CD8-positive, alpha-beta memory T cell (primary cell): ENCODE measurements at regions not wholly inside any gene's neighbourhood (a gene's known extent, or its start where the extent isn't known, plus 50 kb on each side); places are given as distances from the start of the nearest gene placed in this dataset.
A peak's percentile ranks its signal among the peaks of the same experiment; 100 is the strongest.

Experiments used
- CTCF ChIA-PET: fragments of 350-600 bp; sonication (Branson Sonifier 250); formaldehyde crosslinking; loops from one replicate; lab custom pipeline; 2021; ENCODE audit warnings: antibody characterized with exemption; lab: Charles Lee
- POLR2A ChIA-PET: fragments of 350-600 bp; sonication (Branson Sonifier 250); formaldehyde crosslinking; loops from one replicate; lab custom pipeline; 2021; ENCODE audit warnings: antibody characterized with exemption; lab: Charles Lee
- DNase-seq, 5 donors: peaks; one replicate each; pipeline versions ENCODE4 v3.0.0 to v3.0.0-alpha.2; 2020 to 2022; ENCODE audit warnings: mixed read lengths in 1 of 5
- H3K27ac ChIP-seq: one replicate; pipeline ENCODE4 v1.7.0; 2013; ENCODE audit warnings: low read depth, mild to moderate bottlenecking, low read length, moderate library complexity
- H3K27me3 ChIP-seq: 2 replicates; pipeline ENCODE4 v1.7.0; 2013; ENCODE audit warnings: low read length, mild to moderate bottlenecking; ENCODE audit not compliant: insufficient read depth, poor library complexity, severe bottlenecking
- H3K36me3 ChIP-seq: 2 replicates; pipeline ENCODE4 v1.7.0; 2013; ENCODE audit warnings: mild to moderate bottlenecking, low read length, moderate library complexity; ENCODE audit not compliant: insufficient read depth
- H3K4me1 ChIP-seq: 2 replicates; pipeline ENCODE4 v1.7.0; 2013; ENCODE audit warnings: mild to moderate bottlenecking, low read length, moderate library complexity; ENCODE audit not compliant: insufficient read depth
- H3K4me3 ChIP-seq: 2 replicates; pipeline ENCODE4 v1.7.0; 2013; ENCODE audit warnings: mild to moderate bottlenecking, low read length
- H3K9me3 ChIP-seq: 2 replicates; pipeline ENCODE4 v1.7.0; 2013; ENCODE audit warnings: mild to moderate bottlenecking, low read length
- H3K27ac Mint-ChIP-seq, 8 donors: one replicate each; pipeline ENCODE4 v1.8.0; 2020 to 2021; ENCODE audit warnings: mixed read lengths in 8 of 8, mild to moderate bottlenecking in 6 of 8, inconsistent platforms in 3 of 8, moderate library complexity in 3 of 8
- H3K27me3 Mint-ChIP-seq, 2 donors: one replicate each; pipeline ENCODE4 v1.8.0; 2020 to 2021; ENCODE audit warnings: mixed read lengths in 2 of 2, mild to moderate bottlenecking in 1 of 2, moderate library complexity in 1 of 2
- H3K36me3 Mint-ChIP-seq, 3 donors: one replicate each; pipeline ENCODE4 v1.8.0; 2020 to 2021; ENCODE audit warnings: mixed read lengths in 3 of 3, inconsistent platforms in 1 of 3, mild to moderate bottlenecking in 1 of 3
- H3K4me1 Mint-ChIP-seq, 3 donors: one replicate each; pipeline ENCODE4 v1.8.0; 2020 to 2021; ENCODE audit warnings: mixed read lengths in 3 of 3, inconsistent platforms in 1 of 3, mild to moderate bottlenecking in 1 of 3
- H3K4me3 Mint-ChIP-seq, 7 donors: one replicate each; pipeline ENCODE4 v1.8.0; 2020 to 2021; ENCODE audit warnings: mixed read lengths in 7 of 7, mild to moderate bottlenecking in 6 of 7, moderate library complexity in 4 of 7, inconsistent platforms in 2 of 7
- H3K9me3 Mint-ChIP-seq, 5 donors: one replicate each; pipeline ENCODE4 v1.8.0; 2020 to 2022; ENCODE audit warnings: mixed read lengths in 5 of 5, mild to moderate bottlenecking in 3 of 5, moderate library complexity in 2 of 5, inconsistent platforms in 1 of 5

DNA sequence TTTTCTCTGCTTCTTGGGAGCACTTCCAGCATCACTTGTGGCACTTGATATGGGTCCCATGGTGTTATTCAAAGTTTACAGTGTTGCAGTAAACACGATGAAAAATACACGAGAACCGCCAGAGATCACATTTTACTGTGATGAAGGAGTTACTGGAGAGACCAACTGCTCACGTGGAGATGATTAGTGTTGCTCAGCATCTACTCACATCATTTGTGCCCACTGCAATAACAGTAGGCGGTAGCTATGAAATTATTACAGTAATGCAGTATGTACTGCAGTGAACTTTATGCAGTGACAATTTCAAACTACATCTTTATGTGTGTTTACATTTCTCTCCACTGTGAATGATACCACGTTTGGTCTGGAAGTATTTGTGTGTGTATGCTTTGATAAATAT, 93.5 kb downstream of the SLC4A3 start:
- H3K4me1 ChIP-seq, result no peaks in the 10 kb centered on the region
- H3K27ac Mint-ChIP-seq, result no peak overlapping the region
- no peaks in the 10 kb centered on the region for H3K27me3 ChIP-seq
- H3K27ac ChIP-seq, result no peak overlapping the region
- ChIA-PET POLR2A (no interaction called here), CTCF (no interaction called here)
- no peak for DNase-seq
- no peaks in the 10 kb centered on the region for H3K36me3 Mint-ChIP-seq
- no peaks in the 10 kb centered on the region for H3K4me1 Mint-ChIP-seq
- no peak overlapping the region for H3K4me3 ChIP-seq
- no peaks in the 10 kb centered on the region for H3K36me3 ChIP-seq
- no peak overlapping the region for H3K4me3 Mint-ChIP-seq
- H3K27me3 Mint-ChIP-seq, result peaks cover 9 to 20% of the 10 kb centered on the region in 2 donors
- no peaks in the 10 kb centered on the region for H3K9me3 Mint-ChIP-seq
- no peaks in the 10 kb centered on the region for H3K9me3 ChIP-seq

GRCh38 chr2:219722276-219722879, 94.9 kb downstream of the SLC4A3 start:
- no peaks in the 10 kb centered on the region for H3K4me1 Mint-ChIP-seq
- DNase-seq, result no peak
- H3K27ac Mint-ChIP-seq, result no peak overlapping the region
- Histone ChIP-seq H3K27ac (no peak overlapping the region), H3K27me3 (no peaks in the 10 kb centered on the region), H3K36me3 (no peaks in the 10 kb centered on the region), H3K4me1 (no peaks in the 10 kb centered on the region), H3K9me3 (no peaks in the 10 kb centered on the region), H3K4me3 (no peak overlapping the region)
- POLR2A ChIA-PET, result no interaction called here
- H3K36me3 Mint-ChIP-seq, result peaks cover 0 to 3% (median 0%) of the 10 kb centered on the region in 3 donors
- H3K4me3 Mint-ChIP-seq, result no peak overlapping the region
- H3K9me3 Mint-ChIP-seq, result no peaks in the 10 kb centered on the region
- peaks cover 9 to 30% of the 10 kb centered on the region in 2 donors for H3K27me3 Mint-ChIP-seq
- CTCF ChIA-PET, result no interaction called here

DNA sequence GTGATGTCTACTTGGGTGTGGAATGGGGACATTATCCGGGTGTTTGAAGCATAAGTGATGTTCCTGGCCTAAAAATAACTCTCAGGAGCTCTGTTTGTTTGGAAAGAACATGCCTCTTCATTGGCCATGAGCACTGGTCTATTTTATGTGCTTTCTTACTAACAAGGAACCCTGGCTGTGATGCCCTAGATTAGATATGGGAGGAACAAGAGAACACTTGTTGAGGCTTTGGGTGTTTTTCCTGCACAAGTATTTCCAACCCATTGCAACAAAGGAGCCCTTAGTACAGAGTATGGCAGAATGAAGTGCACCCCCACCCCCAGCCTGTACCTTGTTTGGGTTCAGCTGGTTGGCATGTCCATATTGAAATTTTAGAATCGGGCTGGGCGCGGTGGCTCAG, 95.9 kb downstream of the SLC4A3 start:
- H3K36me3 Mint-ChIP-seq, result peaks cover 0 to 3% (median 0%) of the 10 kb centered on the region in 3 donors

GRCh38 chr2:219724628-219725027, 97.2 kb downstream of the SLC4A3 start:
- no peak for DNase-seq
- H3K4me1 ChIP-seq, result no peaks in the 10 kb centered on the region
- H3K9me3 ChIP-seq, result no peaks in the 10 kb centered on the region
- ChIA-PET POLR2A (no interaction called here), CTCF (no interaction called here)
- peaks cover 0 to 3% (median 0%) of the 10 kb centered on the region in 3 donors for H3K36me3 Mint-ChIP-seq
- no peak overlapping the region for H3K27ac Mint-ChIP-seq
- H3K4me3 ChIP-seq, result no peak overlapping the region
- H3K36me3 ChIP-seq, result no peaks in the 10 kb centered on the region
- peaks cover 7 to 28% of the 10 kb centered on the region in 2 donors for H3K27me3 Mint-ChIP-seq
- H3K4me1 Mint-ChIP-seq, result no peaks in the 10 kb centered on the region
- H3K9me3 Mint-ChIP-seq, result no peaks in the 10 kb centered on the region
- H3K4me3 Mint-ChIP-seq, result no peak overlapping the region
- no peaks in the 10 kb centered on the region for H3K27me3 ChIP-seq
- H3K27ac ChIP-seq, result no peak overlapping the region

More for the DNA sequence above, 95.9 kb downstream of the SLC4A3 start:
- Histone ChIP-seq H3K27ac (no peak overlapping the region), H3K27me3 (no peaks in the 10 kb centered on the region), H3K36me3 (no peaks in the 10 kb centered on the region), H3K4me1 (no peaks in the 10 kb centered on the region), H3K4me3 (no peak overlapping the region), H3K9me3 (no peaks in the 10 kb centered on the region)
- Mint-ChIP-seq H3K9me3 (no peaks in the 10 kb centered on the region), H3K4me3 (no peak overlapping the region), H3K27me3 (peaks cover 9 to 34% of the 10 kb centered on the region in 2 donors), H3K27ac (no peak overlapping the region), H3K4me1 (no peaks in the 10 kb centered on the region)
- ChIA-PET CTCF (no interaction called here), POLR2A (no interaction called here)
- DNase-seq, result no peak

DNA sequence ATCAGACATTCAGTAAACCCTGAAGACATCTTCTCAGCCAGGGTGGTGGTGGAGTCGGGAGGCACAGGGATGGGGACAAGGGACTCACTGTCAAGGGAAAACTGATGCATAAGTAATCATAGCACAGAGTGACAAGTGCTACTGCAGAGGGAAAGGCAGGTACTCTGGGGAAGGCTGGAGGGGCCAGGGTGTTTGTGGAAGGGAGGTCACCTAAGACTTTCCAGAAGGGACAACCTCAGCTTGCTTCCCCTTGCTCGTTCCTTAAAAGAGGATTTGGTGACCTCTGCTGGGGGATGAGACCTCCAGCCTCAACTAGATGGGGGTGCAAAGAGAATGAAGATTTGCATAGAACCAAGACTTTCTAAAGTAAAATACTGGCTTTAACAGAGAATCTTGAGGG, 99.5 kb downstream of the SLC4A3 start:
- Mint-ChIP-seq H3K4me3 (no peak overlapping the region), H3K9me3 (no peaks in the 10 kb centered on the region), H3K4me1 (no peaks in the 10 kb centered on the region), H3K36me3 (peaks cover 0 to 3% (median 0%) of the 10 kb centered on the region in 3 donors), H3K27ac (peak overlapping the region in 1 of 8 donors; percentile 39), H3K27me3 (peaks cover 9 to 28% of the 10 kb centered on the region in 2 donors)
- H3K9me3 ChIP-seq, result no peaks in the 10 kb centered on the region
- H3K27me3 ChIP-seq, result no peaks in the 10 kb centered on the region
- H3K4me1 ChIP-seq, result no peaks in the 10 kb centered on the region
- H3K36me3 ChIP-seq, result no peaks in the 10 kb centered on the region
- no peak overlapping the region for H3K4me3 ChIP-seq
- ChIA-PET POLR2A (no interaction called here), CTCF (no interaction called here)
- DNase-seq, result no peak
- H3K27ac ChIP-seq, result no peak overlapping the region

- DNase-seq, result no peak
- peaks cover 0 to 3% (median 0%) of the 10 kb centered on the region in 3 donors for H3K36me3 Mint-ChIP-seq
- Histone ChIP-seq H3K4me3 (no peak overlapping the region), H3K36me3 (no peaks in the 10 kb centered on the region), H3K9me3 (no peaks in the 10 kb centered on the region), H3K4me1 (no peaks in the 10 kb centered on the region), H3K27ac (no peak overlapping the region), H3K27me3 (no peaks in the 10 kb centered on the region)
- H3K4me1 Mint-ChIP-seq, result no peaks in the 10 kb centered on the region
- CTCF ChIA-PET, result no interaction called here
- H3K27me3 Mint-ChIP-seq, result peaks cover 9 to 28% of the 10 kb centered on the region in 2 donors
- no peak overlapping the region for H3K4me3 Mint-ChIP-seq
- H3K9me3 Mint-ChIP-seq, result no peaks in the 10 kb centered on the region
- no peak overlapping the region for H3K27ac Mint-ChIP-seq
- POLR2A ChIA-PET, result no interaction called here
These were observed 100.5 kb downstream of the SLC4A3 start for GRCh38 chr2:219727771-219728429.

DNA sequence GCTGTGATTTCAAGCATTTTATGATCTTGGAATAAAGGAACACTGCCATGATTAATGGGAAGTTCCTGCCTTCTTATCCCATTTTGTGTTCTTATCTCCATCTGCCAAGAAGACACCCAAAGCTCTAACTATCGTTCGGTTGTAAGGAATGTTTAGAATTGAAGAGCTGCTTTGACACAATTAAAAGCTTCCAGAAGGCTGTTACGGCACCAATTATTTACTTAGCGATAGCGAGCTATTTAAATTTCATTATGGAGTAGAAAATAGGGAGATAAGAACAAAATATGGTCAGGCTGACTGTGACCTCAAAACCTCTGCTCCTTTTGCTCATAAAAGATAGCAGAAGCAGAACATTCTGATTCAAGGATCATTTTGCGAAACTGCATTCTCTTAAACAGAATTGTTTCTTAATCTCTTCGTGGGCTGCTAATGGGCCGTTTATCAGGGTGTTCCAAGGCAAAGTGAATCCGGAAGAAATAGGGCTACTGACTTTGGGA, 101.6 kb downstream of the SLC4A3 start:
- Histone ChIP-seq H3K27me3 (no peaks in the 10 kb centered on the region), H3K4me3 (no peak overlapping the region), H3K9me3 (no peaks in the 10 kb centered on the region), H3K27ac (no peak overlapping the region), H3K36me3 (no peaks in the 10 kb centered on the region), H3K4me1 (no peaks in the 10 kb centered on the region)
- CTCF ChIA-PET, result no interaction called here
- Mint-ChIP-seq H3K9me3 (no peaks in the 10 kb centered on the region), H3K27me3 (peaks cover 6 to 31% of the 10 kb centered on the region in 2 donors), H3K4me3 (no peak overlapping the region), H3K27ac (no peak overlapping the region), H3K36me3 (peaks cover 0 to 3% (median 0%) of the 10 kb centered on the region in 3 donors), H3K4me1 (no peaks in the 10 kb centered on the region)
- POLR2A ChIA-PET, result no interaction called here
- DNase-seq, result no peak

GRCh38 chr2:219731173-219731572, 103.7 kb downstream of the SLC4A3 start:
- Mint-ChIP-seq H3K4me1 (no peaks in the 10 kb centered on the region), H3K27me3 (peaks cover 7 to 35% of the 10 kb centered on the region in 2 donors), H3K36me3 (peaks cover 0 to 3% (median 0%) of the 10 kb centered on the region in 3 donors), H3K4me3 (no peak overlapping the region), H3K27ac (no peak overlapping the region), H3K9me3 (no peaks in the 10 kb centered on the region)
- DNase-seq, result no peak
- Histone ChIP-seq H3K36me3 (no peaks in the 10 kb centered on the region), H3K4me1 (no peaks in the 10 kb centered on the region), H3K9me3 (no peaks in the 10 kb centered on the region), H3K27ac (no peak overlapping the region), H3K4me3 (no peak overlapping the region), H3K27me3 (no peaks in the 10 kb centered on the region)
- ChIA-PET CTCF (no interaction called here), POLR2A (no interaction called here)
